IMR-90 (cell line): ENCODE measurements at regions not wholly inside any gene's neighbourhood (a gene's known extent, or its start where the extent isn't known, plus 50 kb on each side); places are given as distances from the start of the nearest gene placed in this dataset.
A peak's percentile ranks its signal among the peaks of the same experiment; 100 is the strongest.

Experiments used
- ATAC-seq: fragments of 200-7000 bp; cut with Tn5 transposase; 2 replicates; pipeline ENCODE4 v1.9.1; 2020; ENCODE audit warnings: low read depth, mild to moderate bottlenecking, moderate library complexity
- BruUV-seq: library from RNA; stranded (reverse); fragments of 400-500 nt; replicated peaks from 2 replicates; lab custom pipeline; 2021; lab: Mats Ljungman, UMichigan
- CTCF ChIA-PET: fragments of 300-600 bp; formaldehyde crosslinking; extraction: SDS; loops from one replicate; lab custom pipeline; 2021; ENCODE audit warnings: antibody characterized with exemption; lab: Yijun Ruan, JAX
- POLR2A ChIA-PET: fragments of 300-600 bp; sonication (Branson Sonifier 250); formaldehyde crosslinking; loops from one replicate; lab custom pipeline; 2022; ENCODE audit warnings: antibody characterized with exemption; ENCODE audit not compliant: unreplicated experiment; lab: Charles Lee
- DNase-seq: peaks from one replicate; pipeline ENCODE4 v3.0.0; 2013
- H2AFZ ChIP-seq: replicated peaks from 2 replicates; pipeline ENCODE3; 2013; ENCODE audit warnings: low read length, mild to moderate bottlenecking; ENCODE audit not compliant: poor library complexity
- H2AK5ac ChIP-seq: 2 replicates; pipeline ENCODE4 v1.6.1; 2013; ENCODE audit warnings: low read depth, low read length, inconsistent platforms
- H2AK9ac ChIP-seq: replicated peaks from 2 replicates; pipeline ENCODE3; 2013; ENCODE audit warnings: mild to moderate bottlenecking, low read depth, low read length, moderate library complexity; ENCODE audit not compliant: poor library complexity
- H2BK120ac ChIP-seq: 2 replicates; pipeline ENCODE4 v1.6.1; 2013; ENCODE audit warnings: low read depth, low read length, inconsistent platforms
- H2BK15ac ChIP-seq: 3 replicates; pipeline ENCODE4 v1.6.1; 2013; ENCODE audit warnings: low read depth, low read length, inconsistent platforms
- H2BK20ac ChIP-seq: 2 replicates; pipeline ENCODE4 v1.6.1; 2013; ENCODE audit warnings: low read depth, mild to moderate bottlenecking, inconsistent platforms, low read length, moderate library complexity
- H2BK5ac ChIP-seq: 2 replicates; pipeline ENCODE4 v1.6.1; 2013; ENCODE audit warnings: mild to moderate bottlenecking, low read depth, low read length, inconsistent platforms; ENCODE audit not compliant: poor library complexity, severe bottlenecking
- H3K14ac ChIP-seq: replicated peaks from 2 replicates; pipeline ENCODE4 v1.6.1; 2013; ENCODE audit warnings: low read depth, low read length, inconsistent platforms
- H3K18ac ChIP-seq: 2 replicates; pipeline ENCODE4 v1.6.1; 2013; ENCODE audit warnings: low read depth, low read length, control low read depth
- H3K23ac ChIP-seq: 2 replicates; pipeline ENCODE4 v1.6.1; 2013; ENCODE audit warnings: low read depth, low read length, inconsistent platforms
- H3K27ac ChIP-seq: 2 replicates; pipeline ENCODE4 v1.5.1; 2013; ENCODE audit warnings: mild to moderate bottlenecking, control low read depth, low read length; ENCODE audit not compliant: insufficient read depth
- H3K27me3 ChIP-seq: 2 replicates; pipeline ENCODE4 v1.6.1; 2013; ENCODE audit warnings: low read length; ENCODE audit not compliant: control insufficient read depth, insufficient read depth
- H3K36me3 ChIP-seq: 2 replicates; pipeline ENCODE4 v1.6.1; 2013; ENCODE audit warnings: low read length, mixed read lengths; ENCODE audit not compliant: control insufficient read depth, insufficient read depth
- H3K4ac ChIP-seq: 2 replicates; pipeline ENCODE4 v1.6.1; 2013; ENCODE audit warnings: low read depth, low read length, inconsistent platforms
- H3K4me1 ChIP-seq: 2 replicates; pipeline ENCODE4 v1.6.1; 2013; ENCODE audit warnings: low read length, mixed read lengths; ENCODE audit not compliant: control insufficient read depth, insufficient read depth
- H3K4me2 ChIP-seq: 2 replicates; pipeline ENCODE4 v1.6.1; 2013; ENCODE audit warnings: low read depth, mild to moderate bottlenecking, control low read depth, low read length, moderate library complexity
- H3K4me3 ChIP-seq: 2 replicates; pipeline ENCODE4 v1.5.1; 2013; ENCODE audit warnings: low read depth, mild to moderate bottlenecking, control low read depth, low read length, moderate library complexity; ENCODE audit not compliant: insufficient read depth
- H3K56ac ChIP-seq: 2 replicates; pipeline ENCODE4 v1.6.1; 2013; ENCODE audit warnings: low read length, inconsistent platforms; ENCODE audit not compliant: insufficient read depth; ENCODE audit errors: extremely low read depth
- H3K79me1 ChIP-seq, 2 experiments: 2 replicates each; pipeline ENCODE4 v1.6.1; 2013; ENCODE audit warnings: low read length in 2 of 2, inconsistent platforms in 1 of 2, low read depth in 1 of 2
- H3K9ac ChIP-seq: 2 replicates; pipeline ENCODE4 v1.6.1; 2013; ENCODE audit warnings: low read depth, low read length, control low read depth
- H3K9me1 ChIP-seq: 2 replicates; pipeline ENCODE4 v1.6.1; 2013; ENCODE audit warnings: low read length, inconsistent platforms; ENCODE audit not compliant: insufficient read depth
- H3K9me3 ChIP-seq: 2 replicates; pipeline ENCODE4 v1.6.1; 2013; ENCODE audit warnings: low read length; ENCODE audit not compliant: control insufficient read depth, insufficient read depth
- H4K20me1 ChIP-seq: 2 replicates; pipeline ENCODE4 v1.6.1; 2013; ENCODE audit warnings: low read length, inconsistent platforms; ENCODE audit not compliant: insufficient read depth
- H4K5ac ChIP-seq: 2 replicates; pipeline ENCODE4 v1.6.1; 2013; ENCODE audit warnings: mild to moderate bottlenecking, low read depth, low read length, control low read depth
- H4K8ac ChIP-seq, 2 experiments: 2 replicates each; pipeline ENCODE4 v1.6.1; 2013; ENCODE audit warnings: low read depth in 2 of 2, low read length in 2 of 2, control low read depth in 1 of 2, inconsistent platforms in 1 of 2
- H4K91ac ChIP-seq: 2 replicates; pipeline ENCODE4 v1.6.1; 2013; ENCODE audit warnings: low read depth, low read length, inconsistent platforms; ENCODE audit not compliant: insufficient read depth
- BHLHE40 ChIP-seq: fragments of 150-350 bp; IDR thresholded peaks from 2 replicates; pipeline ENCODE4 v1.6.1; 2016; ENCODE audit warnings: mild to moderate bottlenecking, low read depth, low read length
- CEBPB ChIP-seq: IDR thresholded peaks from 2 replicates; pipeline ENCODE4 v1.6.1; 2012; ENCODE audit warnings: low read depth, low read length, improper control_type of control experiment
- CHD1 ChIP-seq: IDR thresholded peaks from 2 replicates; pipeline ENCODE4 v1.6.1; 2012; ENCODE audit warnings: low read depth, low read length, improper control_type of control experiment
- CTCF ChIP-seq: conservative IDR thresholded peaks from 2 replicates; pipeline ENCODE4 v1.5.1; 2012; ENCODE audit warnings: mild to moderate bottlenecking, low read depth, low read length, improper control_type of control experiment
- ELK1 ChIP-seq: fragments of 150-350 bp; IDR thresholded peaks from 2 replicates; pipeline ENCODE4 v1.6.1; 2016; ENCODE audit warnings: low read depth, mild to moderate bottlenecking, low read length, moderate library complexity, borderline replicate concordance
- FOS ChIP-seq: fragments of 150-350 bp; IDR thresholded peaks from 2 replicates; pipeline ENCODE4 v1.6.1; 2016; ENCODE audit warnings: low read depth, low read length
- MAFK ChIP-seq: IDR thresholded peaks from 2 replicates; pipeline ENCODE4 v1.6.1; 2012; ENCODE audit warnings: low read depth, low read length, improper control_type of control experiment
- MAZ ChIP-seq: IDR thresholded peaks from 2 replicates; pipeline ENCODE4 v1.6.1; 2012; ENCODE audit warnings: low read depth, mild to moderate bottlenecking, low read length, improper control_type of control experiment, moderate library complexity, borderline replicate concordance
- MXI1 ChIP-seq: IDR thresholded peaks from 2 replicates; pipeline ENCODE4 v1.6.1; 2012; ENCODE audit warnings: low read depth, mild to moderate bottlenecking, low read length, moderate library complexity, borderline replicate concordance
- NFE2L2 ChIP-seq: fragments of 150-350 bp; IDR thresholded peaks from 2 replicates; pipeline ENCODE4 v1.6.1; 2016; ENCODE audit warnings: low read depth, mild to moderate bottlenecking, low read length
- POLR2A ChIP-seq: IDR thresholded peaks from 2 replicates; pipeline ENCODE4 v1.6.1; 2012; ENCODE audit warnings: mild to moderate bottlenecking, low read depth, low read length
- RAD21 ChIP-seq: IDR thresholded peaks from 2 replicates; pipeline ENCODE4 v1.6.1; 2012; ENCODE audit warnings: low read length, improper control_type of control experiment
- RCOR1 ChIP-seq: IDR thresholded peaks from 2 replicates; pipeline ENCODE4 v1.6.1; 2012; ENCODE audit warnings: mild to moderate bottlenecking, low read length, improper control_type of control experiment; ENCODE audit not compliant: insufficient replicate concordance
- RFX5 ChIP-seq: IDR thresholded peaks from 2 replicates; pipeline ENCODE4 v1.8.0; 2012; ENCODE audit warnings: low read depth, mild to moderate bottlenecking, low read length, moderate library complexity
- SMC3 ChIP-seq: fragments of 150-350 bp; IDR thresholded peaks from 2 replicates; pipeline ENCODE4 v1.6.1; 2016; ENCODE audit warnings: low read depth, mild to moderate bottlenecking, antibody characterized with exemption, low read length, moderate library complexity
- USF2 ChIP-seq: fragments of 150-350 bp; IDR thresholded peaks from 2 replicates; pipeline ENCODE4 v1.6.1; 2017; ENCODE audit warnings: mild to moderate bottlenecking, antibody characterized with exemption, low read length, low read depth
- WGBS, 2 experiments: methylation state at CpG; one replicate each; pipeline versions ENCODE4 v1.1.5 to v1.1.7; 2013; ENCODE audit warnings: missing lambda C conversion rate in 2 of 2; ENCODE audit not compliant: insufficient read length in 1 of 2; ENCODE audit errors: extremely low coverage in 2 of 2; 5-methylcytosine and 5-hydroxymethylcytosine counted together
- dilution Hi-C: fragments of 300-500 bp; cut with HindIII; formaldehyde crosslinking; loops from one replicate; pipeline ENCODE4 v1.14.3; 2018; ENCODE audit warnings: low sequenced_read_pairs; ENCODE audit not compliant: unreplicated experiment
- in situ Hi-C: fragments of 300-500 bp; cut with MboI; formaldehyde crosslinking; loops from 3 replicates; pipeline ENCODE4 v1.14.3; 2019; ENCODE audit warnings: low sequenced_read_pairs, inconsistent platforms, mixed read lengths
- intact Hi-C: fragments of 100-400 bp; cut with micrococcal nuclease; formaldehyde crosslinking; loops from 2 replicates; pipeline ENCODE4 v1.10.0; 2022

- Histone ChIP-seq H4K20me1 (peaks cover 27% of the 10 kb centered on the region), H3K9me3 (no peaks in the 10 kb centered on the region), H3K56ac (no peak overlapping the region), H4K5ac (no peak overlapping the region), H2BK120ac (no peak overlapping the region), H2AFZ (peak overlapping the region; percentile 47), H2AK5ac (no peak overlapping the region), H4K91ac (no peak overlapping the region), H3K9ac (no peak overlapping the region), H2BK5ac (no peak overlapping the region), H3K4ac (no peak overlapping the region), H3K23ac (no peak overlapping the region), H3K14ac (no peak overlapping the region), H2BK20ac (no peak overlapping the region), H3K27me3 (no peaks in the 10 kb centered on the region), H2BK15ac (no peak overlapping the region), H3K4me2 (no peak overlapping the region), H3K79me1 (peaks cover 59 to 88% of the 10 kb centered on the region in 2 experiments), H3K18ac (no peak overlapping the region), H4K8ac (0 out of 4 replicates have a peak overlapping the region, but pooled peaks of 1 of the 2 experiments have one; percentile 3), H3K36me3 (no peaks in the 10 kb centered on the region), H2AK9ac (no peak overlapping the region), H3K4me3 (no peak overlapping the region), H3K4me1 (peaks cover 19% of the 10 kb centered on the region), H3K27ac (no peak overlapping the region), H3K9me1 (peaks cover 28% of the 10 kb centered on the region)
- dilution Hi-C loops, result no loop called here
- intact Hi-C loops, result no loop called here
- CTCF ChIA-PET, result interaction anchor here (0.6 to 1.1 kb wide), 5 partner anchors 13 to 188 kb away, joined by 3 to 7 read pairs (median 3); no protein-coding TSS in a partner anchor
- ATAC-seq (peak; percentile 46), DNase-seq (no peak)
- WGBS, 2 experiments, result 83% methylated on average over 1 of the region's 3 CpGs; no CpG with 5 or more reads in 1 of the 2 experiments
- no TSS peak for BruUV-seq
- in situ Hi-C loops, result no loop called here
- TF ChIP-seq SMC3, result no peak
- TF ChIP-seq CTCF, result 0 out of 2 replicates have a peak, but pooled peaks have one; percentile 18
- no peak for TF ChIP-seq USF2
- TF ChIP-seq NFE2L2, result no peak
- no peak for TF ChIP-seq MAFK
- no peak for TF ChIP-seq CHD1
- TF ChIP-seq RAD21, result peak; percentile 8; the same call in 1 of the 2 replicates
- TF ChIP-seq CEBPB, result no peak
- no peak for TF ChIP-seq MAZ
- no peak for TF ChIP-seq POLR2A
- no peak for TF ChIP-seq RFX5
- no peak for TF ChIP-seq BHLHE40
- TF ChIP-seq MXI1, result no peak
- TF ChIP-seq ELK1, result no peak
- TF ChIP-seq FOS, result no peak
- no peak for TF ChIP-seq RCOR1
- POLR2A ChIA-PET, result no interaction called here
Observed at GRCh38 chr3:159818399-159818798, 170.2 kb upstream of the IL12A start.
